OCI-LY7 (cell line): ENCODE measurements at regions not wholly inside any gene's neighbourhood (a gene's known extent, or its start where the extent isn't known, plus 50 kb on each side); places are given as distances from the start of the nearest gene placed in this dataset.

Experiments used
- BruUV-seq: library from RNA; stranded (reverse); fragments of 400-500 nt; replicated peaks from 2 replicates; lab custom pipeline; 2021; lab: Mats Ljungman, UMichigan
- CTCF ChIA-PET: fragments of 300-600 bp; sonication (Branson Sonifier 250); formaldehyde crosslinking; loops from one replicate; lab custom pipeline; 2022; ENCODE audit warnings: antibody characterized with exemption; ENCODE audit not compliant: unreplicated experiment; lab: Charles Lee
- POLR2A ChIA-PET: fragments of 300-600 bp; sonication (Branson Sonifier 250); formaldehyde crosslinking; loops from one replicate; lab custom pipeline; 2022; ENCODE audit warnings: antibody characterized with exemption; lab: Charles Lee
- DNase-seq: peaks from one replicate; pipeline ENCODE4 v3.0.0-alpha.2; 2015; ENCODE audit warnings: low spot score
- H2AFZ ChIP-seq: fragments of 200-600 bp; sonication (generic), shearing (Covaris generic); 2 replicates; pipeline ENCODE4 v1.6.1; 2014; ENCODE audit warnings: mild to moderate bottlenecking, antibody characterized with exemption, low read length, moderate library complexity
- H3K27ac ChIP-seq: fragments of 200-600 bp; sonication (generic); 2 replicates; pipeline ENCODE4 v1.5.1; 2014; ENCODE audit warnings: mixed run types, low read depth, mild to moderate bottlenecking, moderate library complexity, low read length, inconsistent platforms; ENCODE audit not compliant: poor library complexity, severe bottlenecking
- H3K36me3 ChIP-seq: fragments of 200-600 bp; sonication (generic); 2 replicates; pipeline ENCODE4 v1.6.1; 2014; ENCODE audit warnings: mild to moderate bottlenecking, antibody characterized with exemption, low read length, moderate library complexity, mixed read lengths; ENCODE audit not compliant: insufficient read depth
- H3K4me1 ChIP-seq: fragments of 200-600 bp; sonication (generic); 2 replicates; pipeline ENCODE4 v1.5.1; 2014; ENCODE audit warnings: mild to moderate bottlenecking, low read length; ENCODE audit not compliant: insufficient read depth, poor library complexity, severe bottlenecking
- H3K4me2 ChIP-seq: fragments of 200-600 bp; sonication (generic); 2 replicates; pipeline ENCODE4 v1.6.1; 2014; ENCODE audit warnings: mild to moderate bottlenecking, low read length
- H3K4me3 ChIP-seq: fragments of 200-600 bp; sonication (generic); 2 replicates; pipeline ENCODE4 v1.5.1; 2014; ENCODE audit warnings: mild to moderate bottlenecking, low read depth, low read length; ENCODE audit not compliant: poor library complexity, severe bottlenecking
- H3K79me2 ChIP-seq: fragments of 200-600 bp; sonication (generic); 2 replicates; pipeline ENCODE4 v1.6.1; 2016; ENCODE audit warnings: low read depth, mild to moderate bottlenecking, low read length, moderate library complexity, mixed read lengths; ENCODE audit not compliant: insufficient read depth
- H3K9me2 ChIP-seq: fragments of 200-600 bp; sonication (generic); 2 replicates; pipeline ENCODE4 v1.6.1; 2016; ENCODE audit warnings: mild to moderate bottlenecking, low read length, mixed read lengths; ENCODE audit not compliant: insufficient read depth
- H3K9me3 ChIP-seq: fragments of 200-600 bp; sonication (generic); 2 replicates; pipeline ENCODE4 v1.6.1; 2014; ENCODE audit warnings: mild to moderate bottlenecking, mixed run types, low read length, mixed read lengths
- H4K20me1 ChIP-seq: fragments of 200-600 bp; sonication (generic); 2 replicates; pipeline ENCODE4 v1.6.1; 2014; ENCODE audit warnings: mild to moderate bottlenecking, antibody characterized with exemption, low read length, moderate library complexity, mixed read lengths; ENCODE audit not compliant: insufficient read depth
- CTCF ChIP-seq: fragments of 200-600 bp; sonication (generic); conservative IDR thresholded peaks from 2 replicates; pipeline ENCODE4 v1.5.1; 2014; ENCODE audit warnings: mild to moderate bottlenecking, antibody characterized with exemption, low read length, moderate library complexity, mixed read lengths
- EZH2phosphoT487 ChIP-seq: fragments of 200-600 bp; sonication (generic); IDR thresholded peaks from 2 replicates; pipeline ENCODE4 v1.6.1; 2018; ENCODE audit warnings: low read depth, borderline replicate concordance, mild to moderate bottlenecking, mixed run types, antibody characterized with exemption, low read length, moderate library complexity, mixed read lengths
- intact Hi-C: fragments of 100-400 bp; cut with micrococcal nuclease; formaldehyde crosslinking; loops from one replicate; pipeline ENCODE4 v1.10.0; 2022; ENCODE audit not compliant: unreplicated experiment

DNA sequence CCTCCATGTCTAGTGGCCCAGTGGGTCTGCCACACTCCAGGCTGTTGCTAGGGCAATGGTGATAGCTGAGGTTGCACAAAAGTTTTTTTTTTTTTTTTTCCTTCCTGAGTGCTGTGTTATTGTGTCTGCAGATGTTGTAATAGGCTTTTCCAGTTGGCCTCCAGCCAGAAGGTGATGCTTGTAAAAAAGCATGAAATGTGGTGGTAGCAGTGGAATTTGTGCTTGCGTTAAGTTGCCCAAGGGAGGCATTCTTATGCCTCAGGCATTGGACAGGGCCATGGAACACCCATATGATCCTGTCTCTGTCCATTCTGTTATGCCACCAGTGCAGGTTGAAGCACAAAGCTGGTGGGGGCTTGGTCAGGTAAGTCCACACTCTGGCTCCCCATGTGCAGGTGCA, 660.5 kb upstream of the SPANXN1 start:
- Histone ChIP-seq H3K27ac (no peak overlapping the region), H3K9me3 (no peaks in the 10 kb centered on the region), H3K4me3 (no peak overlapping the region), H3K79me2 (no peaks in the 10 kb centered on the region), H3K9me2 (no peaks in the 10 kb centered on the region), H3K36me3 (no peaks in the 10 kb centered on the region), H3K4me2 (no peak overlapping the region), H2AFZ (no peak overlapping the region), H3K4me1 (no peaks in the 10 kb centered on the region), H4K20me1 (no peaks in the 10 kb centered on the region)
- ChIA-PET CTCF (no interaction called here), POLR2A (no interaction called here)
- DNase-seq: no peak
- no peak for TF ChIP-seq EZH2phosphoT487
- TF ChIP-seq CTCF: no peak
- no TSS peak for BruUV-seq
- intact Hi-C loops: no loop called here

- no peaks in the 10 kb centered on the region for H3K79me2 ChIP-seq
- no peaks in the 10 kb centered on the region for H3K9me3 ChIP-seq
- no peaks in the 10 kb centered on the region for H4K20me1 ChIP-seq
- TF ChIP-seq EZH2phosphoT487: no peak
- TF ChIP-seq CTCF: no peak
- intact Hi-C loops: no loop called here
- no peak overlapping the region for H3K4me3 ChIP-seq
- H3K4me1 ChIP-seq: no peaks in the 10 kb centered on the region
- no peaks in the 10 kb centered on the region for H3K36me3 ChIP-seq
- ChIA-PET CTCF (no interaction called here), POLR2A (no interaction called here)
- no peak overlapping the region for H3K27ac ChIP-seq
- no peak overlapping the region for H2AFZ ChIP-seq
- H3K4me2 ChIP-seq: no peak overlapping the region
- no TSS peak for BruUV-seq
- no peak for DNase-seq
- H3K9me2 ChIP-seq: no peaks in the 10 kb centered on the region
Observed at GRCh38 chrX:144592036-144592435, 655.3 kb upstream of the SPANXN1 start.

DNA sequence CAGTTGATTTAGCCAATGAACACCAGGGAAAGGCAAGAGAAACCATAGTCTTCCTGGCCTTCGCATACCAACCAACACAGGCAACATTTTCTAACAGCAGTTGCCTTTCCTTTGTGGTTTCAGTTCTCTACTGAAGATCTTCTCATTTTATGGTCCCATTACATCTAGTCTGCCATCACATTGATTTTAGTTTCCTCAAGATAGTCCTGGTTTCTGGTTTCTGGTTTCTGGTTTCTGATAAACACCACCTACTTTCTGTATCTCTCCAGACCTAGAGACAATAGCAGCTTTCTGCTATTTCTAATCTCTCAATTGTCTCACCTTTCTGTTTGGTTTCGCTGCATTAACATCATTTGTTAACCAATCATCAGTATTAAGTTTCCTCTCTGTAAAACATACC, 646.3 kb upstream of the SPANXN1 start:
- Histone ChIP-seq H3K4me1 (no peaks in the 10 kb centered on the region), H3K9me2 (no peaks in the 10 kb centered on the region), H3K9me3 (no peaks in the 10 kb centered on the region), H3K36me3 (no peaks in the 10 kb centered on the region), H3K4me2 (no peak overlapping the region), H3K4me3 (no peak overlapping the region), H3K79me2 (no peaks in the 10 kb centered on the region), H3K27ac (no peak overlapping the region), H4K20me1 (no peaks in the 10 kb centered on the region), H2AFZ (no peak overlapping the region)
- no peak for DNase-seq
- CTCF ChIA-PET: no interaction called here
- no peak for TF ChIP-seq EZH2phosphoT487
- no peak for TF ChIP-seq CTCF
- BruUV-seq: no TSS peak
- POLR2A ChIA-PET: no interaction called here
- intact Hi-C loops: no loop called here
